ENCODE measurements at regions not wholly inside any gene's neighbourhood (a gene's known extent, or its start where the extent isn't known, plus 50 kb on each side); places are given as distances from the start of the nearest gene placed in this dataset.

GRCh38 chr2:140136366-140136765, 1356.2 kb upstream of the NXPH2 start:
- Histone ChIP-seq H3K36me3 (no peaks in the 10 kb centered on the region), H3K4me1 (no peaks in the 10 kb centered on the region), H3K27me3 (no peaks in the 10 kb centered on the region), H3K9me3 (no peaks in the 10 kb centered on the region), H3K27ac (no peak overlapping the region), H3K4me3 (no peak overlapping the region)
- TF ChIP-seq CTCF (IDR thresholded peaks at IDR 0.05) (no peak), POLR2A (IDR thresholded peaks at IDR 0.05) (no peak), POLR2AphosphoS5 (IDR thresholded peaks at IDR 0.05; ENCODE audit: insufficient read depth in 1 of 2, low read depth in 1 of 2) (no peak)
- DNase-seq (ENCODE audit: extremely low spot score in 2 of 2) = no peak
- intact Hi-C loops (cut with DNase I) = no loop called here

- intact Hi-C loops (cut with DNase I) = no loop called here
- Histone ChIP-seq H3K36me3 (no peaks in the 10 kb centered on the region), H3K4me1 (no peaks in the 10 kb centered on the region), H3K27me3 (no peaks in the 10 kb centered on the region), H3K4me3 (no peak overlapping the region), H3K9me3 (no peaks in the 10 kb centered on the region), H3K27ac (no peak overlapping the region)
- DNase-seq (ENCODE audit: extremely low spot score in 2 of 2) = no peak
- no peak for TF ChIP-seq CTCF (IDR thresholded peaks at IDR 0.05)
- TF ChIP-seq POLR2A (IDR thresholded peaks at IDR 0.05) = no peak
- TF ChIP-seq POLR2AphosphoS5 (IDR thresholded peaks at IDR 0.05; ENCODE audit: insufficient read depth in 1 of 2, low read depth in 1 of 2) = no peak
Observed at GRCh38 chr2:140128909-140129308, 1348.7 kb upstream of the NXPH2 start.

GRCh38 chr2:140122001-140122400, 1341.8 kb upstream of the NXPH2 start:
- intact Hi-C loops (cut with DNase I) = no loop called here
- Histone ChIP-seq H3K4me1 (no peaks in the 10 kb centered on the region), H3K4me3 (no peak overlapping the region), H3K36me3 (no peaks in the 10 kb centered on the region), H3K9me3 (no peaks in the 10 kb centered on the region), H3K27me3 (no peaks in the 10 kb centered on the region), H3K27ac (no peak overlapping the region)
- TF ChIP-seq POLR2AphosphoS5 (IDR thresholded peaks at IDR 0.05; ENCODE audit: insufficient read depth in 1 of 2, low read depth in 1 of 2) = no peak
- no peak for TF ChIP-seq POLR2A (IDR thresholded peaks at IDR 0.05)
- TF ChIP-seq CTCF (IDR thresholded peaks at IDR 0.05) = no peak
- DNase-seq (ENCODE audit: extremely low spot score in 2 of 2) = no peak

GRCh38 chr2:140117386-140117785, 1337.2 kb upstream of the NXPH2 start:
- no peak overlapping the region for H3K27ac ChIP-seq
- intact Hi-C loops (cut with DNase I) = no loop called here
- H3K27me3 ChIP-seq = no peaks in the 10 kb centered on the region
- no peaks in the 10 kb centered on the region for H3K9me3 ChIP-seq
- no peak overlapping the region for H3K4me3 ChIP-seq
- H3K36me3 ChIP-seq = no peaks in the 10 kb centered on the region
- DNase-seq (ENCODE audit: extremely low spot score in 2 of 2) = no peak
- H3K4me1 ChIP-seq = no peaks in the 10 kb centered on the region
- TF ChIP-seq CTCF (IDR thresholded peaks at IDR 0.05) (no peak), POLR2AphosphoS5 (IDR thresholded peaks at IDR 0.05; ENCODE audit: insufficient read depth in 1 of 2, low read depth in 1 of 2) (no peak)

GRCh38 chr2:140108706-140109475, 1328.7 kb upstream of the NXPH2 start:
- no peak for DNase-seq (ENCODE audit: extremely low spot score in 2 of 2)
- no peak for TF ChIP-seq POLR2A (IDR thresholded peaks at IDR 0.05)
- TF ChIP-seq CTCF (IDR thresholded peaks at IDR 0.05) = no peak
- no peak for TF ChIP-seq POLR2AphosphoS5 (IDR thresholded peaks at IDR 0.05; ENCODE audit: insufficient read depth in 1 of 2, low read depth in 1 of 2)
- H3K27me3 ChIP-seq = no peaks in the 10 kb centered on the region
- no peaks in the 10 kb centered on the region for H3K4me1 ChIP-seq
- H3K4me3 ChIP-seq = no peak overlapping the region
- H3K27ac ChIP-seq = no peak overlapping the region
- H3K36me3 ChIP-seq = no peaks in the 10 kb centered on the region
- intact Hi-C loops (cut with DNase I) = no loop called here
- H3K9me3 ChIP-seq = no peaks in the 10 kb centered on the region

All from vagina (tissue), 2 donors.